Muscle layer of duodenum (tissue), 2 donors: ENCODE measurements at regions not wholly inside any gene's neighbourhood (a gene's known extent, or its start where the extent isn't known, plus 50 kb on each side); places are given as distances from the start of the nearest gene placed in this dataset.

Source experiments
- H3K27ac ChIP-seq: one replicate; pipeline ENCODE4 v1.7.0; 2013; ENCODE audit warnings: mild to moderate bottlenecking, low read length
- H3K27me3 ChIP-seq: one replicate; pipeline ENCODE4 v1.7.0; 2013; ENCODE audit warnings: low read depth, mild to moderate bottlenecking, control low read depth, low read length
- H3K36me3 ChIP-seq, 2 donors: one replicate each; pipeline ENCODE4 v1.7.0; 2013; ENCODE audit warnings: low read length in 2 of 2, control low read depth in 1 of 2, mild to moderate bottlenecking in 1 of 2; ENCODE audit not compliant: insufficient read depth in 2 of 2, control insufficient read depth in 1 of 2
- H3K4me1 ChIP-seq, 2 donors: one replicate each; pipeline ENCODE4 v1.7.0; 2013; ENCODE audit warnings: low read length in 2 of 2, mild to moderate bottlenecking in 2 of 2, control low read depth in 1 of 2, moderate library complexity in 1 of 2; ENCODE audit not compliant: insufficient read depth in 2 of 2, control insufficient read depth in 1 of 2
- H3K4me3 ChIP-seq, 2 donors: one replicate each; pipeline ENCODE4 v1.7.0; 2013; ENCODE audit warnings: low read length in 2 of 2, low read depth in 1 of 2, mild to moderate bottlenecking in 1 of 2
- H3K9me3 ChIP-seq, 2 donors: one replicate each; pipeline ENCODE4 v1.7.0; 2013; ENCODE audit warnings: low read length in 2 of 2, control low read depth in 1 of 2, mild to moderate bottlenecking in 1 of 2; ENCODE audit not compliant: control insufficient read depth in 1 of 2
- donor health status: healthy.

- H3K27me3 ChIP-seq = no peaks in the 10 kb centered on the region
- no peak overlapping the region for H3K4me3 ChIP-seq
- no peak overlapping the region for H3K27ac ChIP-seq
- H3K9me3 ChIP-seq = peaks cover 0 to 13% of the 10 kb centered on the region in 2 donors
- no peaks in the 10 kb centered on the region for H3K36me3 ChIP-seq
- H3K4me1 ChIP-seq = no peaks in the 10 kb centered on the region
Measured at GRCh38 chr2:118257696-118258095, 169.4 kb downstream of the INSIG2 start.

GRCh38 chr2:118255771-118256372 is 167.6 kb downstream of the INSIG2 start:
- Histone ChIP-seq H3K4me3 (no peak overlapping the region), H3K9me3 (peaks cover 0 to 12% of the 10 kb centered on the region in 2 donors)

GRCh38 chr2:118255301-118255700 is 167.0 kb downstream of the INSIG2 start:
- no peaks in the 10 kb centered on the region for H3K27me3 ChIP-seq
- no peaks in the 10 kb centered on the region for H3K4me1 ChIP-seq
- no peak overlapping the region for H3K27ac ChIP-seq
- H3K36me3 ChIP-seq = no peaks in the 10 kb centered on the region
- H3K4me3 ChIP-seq = no peak overlapping the region
- H3K9me3 ChIP-seq = peaks cover 0 to 7% of the 10 kb centered on the region in 2 donors

More at GRCh38 chr2:118255771-118256372, 167.6 kb downstream of the INSIG2 start:
- H3K27ac ChIP-seq = no peak overlapping the region
- no peaks in the 10 kb centered on the region for H3K4me1 ChIP-seq
- H3K27me3 ChIP-seq = no peaks in the 10 kb centered on the region
- H3K36me3 ChIP-seq = no peaks in the 10 kb centered on the region

- Histone ChIP-seq H3K36me3 (no peaks in the 10 kb centered on the region), H3K27me3 (no peaks in the 10 kb centered on the region), H3K4me3 (no peak overlapping the region), H3K9me3 (peaks cover 0 to 6% of the 10 kb centered on the region in 2 donors), H3K4me1 (no peaks in the 10 kb centered on the region), H3K27ac (no peak overlapping the region)
Measured at GRCh38 chr2:118254116-118254515, 165.8 kb downstream of the INSIG2 start.

GRCh38 chr2:118251427-118251826 is 163.2 kb downstream of the INSIG2 start:
- no peaks in the 10 kb centered on the region for H3K4me1 ChIP-seq
- H3K9me3 ChIP-seq = no peaks in the 10 kb centered on the region
- no peak overlapping the region for H3K4me3 ChIP-seq
- H3K27ac ChIP-seq = no peak overlapping the region
- no peaks in the 10 kb centered on the region for H3K27me3 ChIP-seq
- H3K36me3 ChIP-seq = no peaks in the 10 kb centered on the region

GRCh38 chr2:118250463-118250862 is 162.2 kb downstream of the INSIG2 start:
- H3K27ac ChIP-seq = no peak overlapping the region
- no peaks in the 10 kb centered on the region for H3K9me3 ChIP-seq
- H3K4me3 ChIP-seq = no peak overlapping the region
- H3K27me3 ChIP-seq = no peaks in the 10 kb centered on the region
- no peaks in the 10 kb centered on the region for H3K36me3 ChIP-seq
- no peaks in the 10 kb centered on the region for H3K4me1 ChIP-seq

GRCh38 chr2:118250001-118250400 is 161.7 kb downstream of the INSIG2 start:
- Histone ChIP-seq H3K4me1 (no peaks in the 10 kb centered on the region), H3K4me3 (no peak overlapping the region), H3K9me3 (no peaks in the 10 kb centered on the region), H3K27me3 (no peaks in the 10 kb centered on the region), H3K36me3 (no peaks in the 10 kb centered on the region), H3K27ac (no peak overlapping the region)

GRCh38 chr2:118249531-118249930 is 161.3 kb downstream of the INSIG2 start:
- Histone ChIP-seq H3K36me3 (no peaks in the 10 kb centered on the region), H3K4me3 (no peak overlapping the region), H3K9me3 (no peaks in the 10 kb centered on the region), H3K4me1 (no peaks in the 10 kb centered on the region), H3K27me3 (no peaks in the 10 kb centered on the region), H3K27ac (no peak overlapping the region)

- Histone ChIP-seq H3K27me3 (no peaks in the 10 kb centered on the region), H3K36me3 (no peaks in the 10 kb centered on the region), H3K27ac (no peak overlapping the region), H3K9me3 (no peaks in the 10 kb centered on the region), H3K4me1 (no peaks in the 10 kb centered on the region), H3K4me3 (no peak overlapping the region)
Measured at GRCh38 chr2:118246726-118247125, 158.5 kb downstream of the INSIG2 start.

- Histone ChIP-seq H3K4me3 (no peak overlapping the region), H3K27me3 (no peaks in the 10 kb centered on the region), H3K27ac (no peak overlapping the region), H3K4me1 (no peaks in the 10 kb centered on the region), H3K36me3 (no peaks in the 10 kb centered on the region), H3K9me3 (no peaks in the 10 kb centered on the region)
Measured at GRCh38 chr2:118246079-118246478, 157.8 kb downstream of the INSIG2 start.

- Histone ChIP-seq H3K4me3 (no peak overlapping the region), H3K27me3 (no peaks in the 10 kb centered on the region), H3K27ac (no peak overlapping the region), H3K9me3 (no peaks in the 10 kb centered on the region), H3K4me1 (no peaks in the 10 kb centered on the region), H3K36me3 (no peaks in the 10 kb centered on the region)
Measured at GRCh38 chr2:118244686-118245085, 156.4 kb downstream of the INSIG2 start.

- H3K4me3 ChIP-seq = no peak overlapping the region
- no peaks in the 10 kb centered on the region for H3K36me3 ChIP-seq
- H3K27ac ChIP-seq = no peak overlapping the region
- no peaks in the 10 kb centered on the region for H3K4me1 ChIP-seq
- H3K27me3 ChIP-seq = no peaks in the 10 kb centered on the region
- H3K9me3 ChIP-seq = no peaks in the 10 kb centered on the region
Measured at GRCh38 chr2:118243031-118243430, 154.8 kb downstream of the INSIG2 start.
